ENCODE measurements at regions not wholly inside any gene's neighbourhood (a gene's known extent, or its start where the extent isn't known, plus 50 kb on each side); places are given as distances from the start of the nearest gene placed in this dataset.

GRCh38 chr9:108085294-108085693, 595.7 kb upstream of the KLF4 start:
- no CpG with 5 or more reads among the region's 6 CpGs for WGBS (ENCODE audit: extremely low coverage, insufficient coverage, insufficient read length)
- no peak overlapping the region for H2BK120ac ChIP-seq (ENCODE audit: insufficient read depth, low read length, poor library complexity)
- no peak overlapping the region for H4K8ac ChIP-seq (ENCODE audit: low read depth, low read length)
- H2AFZ ChIP-seq (ENCODE audit: insufficient read depth, low read length, poor library complexity), result no peak overlapping the region
- no peak overlapping the region for H2AK5ac ChIP-seq (ENCODE audit: low read length)
- H3K14ac ChIP-seq (ENCODE audit: low read length), result no peak overlapping the region
- no peak overlapping the region for H3K23ac ChIP-seq (ENCODE audit: low read length)
- no peaks in the 10 kb centered on the region for H3K36me3 ChIP-seq (ENCODE audit: control insufficient read depth in 1 of 2, insufficient read depth in 2 of 2, low read length in 2 of 2)
- no peak overlapping the region for H3K18ac ChIP-seq (ENCODE audit: low read length)
- no peaks in the 10 kb centered on the region for H3K79me1 ChIP-seq (ENCODE audit: low read length)
- no peaks in the 10 kb centered on the region for H3K4me1 ChIP-seq (ENCODE audit: control insufficient read depth in 1 of 2, insufficient read depth in 2 of 2, low read length in 2 of 2)
- H3K27me3 ChIP-seq (ENCODE audit: insufficient read depth, low read length), result no peaks in the 10 kb centered on the region
- DNase-seq, result no peak
- H3K9ac ChIP-seq (ENCODE audit: low read length), result no peak overlapping the region
- H4K12ac ChIP-seq (ENCODE audit: low read depth, low read length), result no peak overlapping the region
- H3K4ac ChIP-seq (ENCODE audit: low read depth, low read length), result no peak overlapping the region
- no peak overlapping the region for H2BK5ac ChIP-seq (ENCODE audit: low read depth, low read length, poor library complexity)
- H2BK12ac ChIP-seq (ENCODE audit: low read length), result no peak overlapping the region
- H3K9me3 ChIP-seq (ENCODE audit: insufficient read depth, low read depth, low read length), result no peaks in the 10 kb centered on the region
- H3K4me3 ChIP-seq (ENCODE audit: low read depth, low read length), result no peak overlapping the region
- H3K79me2 ChIP-seq (ENCODE audit: control insufficient read depth, insufficient read depth, low read length, poor library complexity), result no peaks in the 10 kb centered on the region
- H3K27ac ChIP-seq (ENCODE audit: low read depth, low read length), result no peak overlapping the region
- no peak overlapping the region for H3K4me2 ChIP-seq (ENCODE audit: low read length)
- H4K91ac ChIP-seq (ENCODE audit: low read depth, low read length), result no peak overlapping the region

GRCh38 chr9:108083796-108084352, 594.3 kb upstream of the KLF4 start:
- Histone ChIP-seq H3K4me2 (ENCODE audit: low read length) (no peak overlapping the region), H3K79me1 (ENCODE audit: low read length) (no peaks in the 10 kb centered on the region), H3K27ac (ENCODE audit: low read depth, low read length) (no peak overlapping the region), H3K4me1 (ENCODE audit: control insufficient read depth in 1 of 2, insufficient read depth in 2 of 2, low read length in 2 of 2) (no peaks in the 10 kb centered on the region), H3K4ac (ENCODE audit: low read depth, low read length) (no peak overlapping the region), H4K91ac (ENCODE audit: low read depth, low read length) (no peak overlapping the region), H2BK120ac (ENCODE audit: insufficient read depth, low read length, poor library complexity) (no peak overlapping the region), H4K8ac (ENCODE audit: low read depth, low read length) (no peak overlapping the region), H3K9me3 (ENCODE audit: insufficient read depth, low read depth, low read length) (no peaks in the 10 kb centered on the region), H3K23ac (ENCODE audit: low read length) (no peak overlapping the region), H2BK12ac (ENCODE audit: low read length) (no peak overlapping the region), H2AFZ (ENCODE audit: insufficient read depth, low read length, poor library complexity) (no peak overlapping the region), H3K27me3 (ENCODE audit: insufficient read depth, low read length) (no peaks in the 10 kb centered on the region), H3K79me2 (ENCODE audit: control insufficient read depth, insufficient read depth, low read length, poor library complexity) (no peaks in the 10 kb centered on the region), H2AK5ac (ENCODE audit: low read length) (no peak overlapping the region), H3K9ac (ENCODE audit: low read length) (no peak overlapping the region), H3K4me3 (ENCODE audit: low read depth, low read length) (no peak overlapping the region), H3K14ac (ENCODE audit: low read length) (no peak overlapping the region), H2BK5ac (ENCODE audit: low read depth, low read length, poor library complexity) (no peak overlapping the region), H3K36me3 (ENCODE audit: control insufficient read depth in 1 of 2, insufficient read depth in 2 of 2, low read length in 2 of 2) (no peaks in the 10 kb centered on the region), H3K18ac (ENCODE audit: low read length) (no peak overlapping the region), H4K12ac (ENCODE audit: low read depth, low read length) (no peak overlapping the region)
- no peak for DNase-seq
- WGBS (ENCODE audit: extremely low coverage, insufficient coverage, insufficient read length), result no CpG with 5 or more reads among the region's 3 CpGs

DNA sequence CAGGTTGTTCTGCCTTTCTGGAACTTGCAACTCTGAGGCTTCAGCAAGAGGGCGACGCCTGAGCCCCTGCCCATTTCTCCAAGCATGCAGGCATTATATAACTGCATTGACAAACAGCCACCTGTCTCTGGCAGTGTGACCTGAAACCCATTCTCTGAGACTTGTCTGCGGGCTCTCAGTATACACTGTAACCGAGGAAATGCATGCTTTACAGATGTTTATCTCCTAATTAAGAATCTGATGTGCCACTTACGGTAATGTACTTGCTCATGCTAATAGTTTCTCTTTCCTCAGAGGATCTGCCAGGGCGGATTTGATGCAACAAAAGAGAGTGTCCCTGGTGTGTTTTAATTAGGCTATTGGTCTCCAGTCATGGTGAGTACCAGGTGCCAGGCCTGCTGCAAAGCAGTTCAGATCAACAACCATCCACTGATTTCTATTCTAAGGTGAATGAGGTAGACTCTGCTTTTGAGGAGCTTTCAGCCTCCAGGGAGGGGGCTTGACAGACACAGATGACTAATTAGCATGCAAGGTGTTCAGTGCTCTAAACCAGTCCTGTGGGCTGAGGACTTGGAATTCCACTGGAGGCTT, 593.7 kb upstream of the KLF4 start:
- no peak for DNase-seq
- no peaks in the 10 kb centered on the region for H3K27me3 ChIP-seq (ENCODE audit: insufficient read depth, low read length)

GRCh38 chr9:108081112-108081511, 591.5 kb upstream of the KLF4 start:
- H3K27ac ChIP-seq (ENCODE audit: low read depth, low read length), result no peak overlapping the region
- H3K4me3 ChIP-seq (ENCODE audit: low read depth, low read length), result no peak overlapping the region

More for the DNA sequence above, 593.7 kb upstream of the KLF4 start:
- no peaks in the 10 kb centered on the region for H3K79me2 ChIP-seq (ENCODE audit: control insufficient read depth, insufficient read depth, low read length, poor library complexity)
- no peak overlapping the region for H2AFZ ChIP-seq (ENCODE audit: insufficient read depth, low read length, poor library complexity)
- no peak overlapping the region for H3K4me2 ChIP-seq (ENCODE audit: low read length)
- no peak overlapping the region for H3K18ac ChIP-seq (ENCODE audit: low read length)
- H3K4me1 ChIP-seq (ENCODE audit: control insufficient read depth in 1 of 2, insufficient read depth in 2 of 2, low read length in 2 of 2), result no peaks in the 10 kb centered on the region
- no peak overlapping the region for H3K14ac ChIP-seq (ENCODE audit: low read length)
- no peak overlapping the region for H4K8ac ChIP-seq (ENCODE audit: low read depth, low read length)
- WGBS (ENCODE audit: extremely low coverage, insufficient coverage, insufficient read length), result no CpG with 5 or more reads among the region's 6 CpGs
- no peak overlapping the region for H3K4me3 ChIP-seq (ENCODE audit: low read depth, low read length)
- H3K4ac ChIP-seq (ENCODE audit: low read depth, low read length), result no peak overlapping the region
- no peak overlapping the region for H2BK5ac ChIP-seq (ENCODE audit: low read depth, low read length, poor library complexity)
- H3K36me3 ChIP-seq (ENCODE audit: control insufficient read depth in 1 of 2, insufficient read depth in 2 of 2, low read length in 2 of 2), result no peaks in the 10 kb centered on the region
- H3K23ac ChIP-seq (ENCODE audit: low read length), result no peak overlapping the region
- H4K12ac ChIP-seq (ENCODE audit: low read depth, low read length), result no peak overlapping the region
- H2AK5ac ChIP-seq (ENCODE audit: low read length), result no peak overlapping the region
- no peak overlapping the region for H2BK12ac ChIP-seq (ENCODE audit: low read length)
- H3K9me3 ChIP-seq (ENCODE audit: insufficient read depth, low read depth, low read length), result no peaks in the 10 kb centered on the region
- H4K91ac ChIP-seq (ENCODE audit: low read depth, low read length), result no peak overlapping the region
- no peak overlapping the region for H3K27ac ChIP-seq (ENCODE audit: low read depth, low read length)
- H3K9ac ChIP-seq (ENCODE audit: low read length), result no peak overlapping the region
- H2BK120ac ChIP-seq (ENCODE audit: insufficient read depth, low read length, poor library complexity), result no peak overlapping the region
- H3K79me1 ChIP-seq (ENCODE audit: low read length), result no peaks in the 10 kb centered on the region

More at GRCh38 chr9:108081112-108081511, 591.5 kb upstream of the KLF4 start:
- H3K23ac ChIP-seq (ENCODE audit: low read length), result no peak overlapping the region
- no peak overlapping the region for H4K12ac ChIP-seq (ENCODE audit: low read depth, low read length)
- peaks cover 4 to 7% of the 10 kb centered on the region in 2 experiments for H3K4me1 ChIP-seq (ENCODE audit: control insufficient read depth in 1 of 2, insufficient read depth in 2 of 2, low read length in 2 of 2)
- DNase-seq, result no peak
- no peak overlapping the region for H3K4ac ChIP-seq (ENCODE audit: low read depth, low read length)
- no peaks in the 10 kb centered on the region for H3K79me2 ChIP-seq (ENCODE audit: control insufficient read depth, insufficient read depth, low read length, poor library complexity)
- no peak overlapping the region for H3K14ac ChIP-seq (ENCODE audit: low read length)
- no peaks in the 10 kb centered on the region for H3K79me1 ChIP-seq (ENCODE audit: low read length)
- H4K91ac ChIP-seq (ENCODE audit: low read depth, low read length), result no peak overlapping the region
- H3K4me2 ChIP-seq (ENCODE audit: low read length), result no peak overlapping the region
- H4K8ac ChIP-seq (ENCODE audit: low read depth, low read length), result no peak overlapping the region
- H3K9me3 ChIP-seq (ENCODE audit: insufficient read depth, low read depth, low read length), result no peaks in the 10 kb centered on the region
- H3K9ac ChIP-seq (ENCODE audit: low read length), result no peak overlapping the region
- no peak overlapping the region for H2BK12ac ChIP-seq (ENCODE audit: low read length)
- H3K18ac ChIP-seq (ENCODE audit: low read length), result no peak overlapping the region
- H3K27me3 ChIP-seq (ENCODE audit: insufficient read depth, low read length), result no peaks in the 10 kb centered on the region
- H2AK5ac ChIP-seq (ENCODE audit: low read length), result no peak overlapping the region
- H2BK5ac ChIP-seq (ENCODE audit: low read depth, low read length, poor library complexity), result no peak overlapping the region
- H2BK120ac ChIP-seq (ENCODE audit: insufficient read depth, low read length, poor library complexity), result no peak overlapping the region
- no peak overlapping the region for H2AFZ ChIP-seq (ENCODE audit: insufficient read depth, low read length, poor library complexity)
- H3K36me3 ChIP-seq (ENCODE audit: control insufficient read depth in 1 of 2, insufficient read depth in 2 of 2, low read length in 2 of 2), result no peaks in the 10 kb centered on the region
